GM23248 (cell line): ENCODE measurements at regions not wholly inside any gene's neighbourhood (a gene's known extent, or its start where the extent isn't known, plus 50 kb on each side); places are given as distances from the start of the nearest gene placed in this dataset.

ENCODE experiments used
- EZH2 ChIP-seq: fragments of 200-600 bp; sonication (generic); IDR thresholded peaks from 2 replicates; pipeline ENCODE4 v1.6.1; 2018; ENCODE audit warnings: antibody characterized with exemption, mild to moderate bottlenecking; ENCODE audit not compliant: insufficient read depth, poor library complexity, severe bottlenecking
- EZH2phosphoT487 ChIP-seq: fragments of 200-600 bp; sonication (generic); IDR thresholded peaks from 2 replicates; pipeline ENCODE4 v1.6.1; 2018; ENCODE audit warnings: antibody characterized with exemption, moderate library complexity, mild to moderate bottlenecking, low read depth; ENCODE audit not compliant: insufficient read depth

DNA sequence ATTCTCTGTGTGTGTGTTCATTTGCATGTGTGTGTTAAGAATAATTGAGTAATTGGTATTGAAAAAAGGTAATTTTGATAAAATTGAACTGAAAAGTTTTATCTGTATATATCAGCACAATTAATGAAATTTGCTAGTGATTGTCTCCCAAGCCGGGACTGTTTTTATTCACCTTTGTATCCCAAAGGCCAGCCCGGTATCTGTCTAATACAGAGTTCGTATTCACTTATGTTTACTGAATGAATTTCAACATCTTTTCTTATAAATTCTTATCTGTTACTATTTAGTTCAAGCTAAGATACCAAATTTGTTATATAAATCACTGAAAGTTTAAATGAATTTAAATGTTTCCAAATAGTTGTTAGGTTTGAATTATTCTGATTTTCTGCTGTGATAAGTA, 394.0 kb upstream of the NAALADL2 start:
- TF ChIP-seq EZH2phosphoT487 (no peak), EZH2 (no peak)
